GM12878 (cell line): ENCODE measurements at regions not wholly inside any gene's neighbourhood (a gene's known extent, or its start where the extent isn't known, plus 50 kb on each side); places are given as distances from the start of the nearest gene placed in this dataset.

Experiments
- ATAC-seq: fragments of 200-7000 bp; cut with Tn5 transposase; 3 replicates; pipeline ENCODE4 v1.9.1; 2020; ENCODE audit warnings: mild to moderate bottlenecking, moderate library complexity
- BruUV-seq: library from RNA; stranded (reverse); fragments of 400-500 nt; replicated peaks from 2 replicates; lab custom pipeline; 2021; lab: Mats Ljungman, UMichigan
- CTCF ChIA-PET: fragments of 300-600 bp; sonication (Branson Sonifier 250); formaldehyde crosslinking; extraction: SDS; loops from one replicate; lab custom pipeline; 2021; ENCODE audit warnings: inconsistent platforms; lab: Yijun Ruan, JAX
- POLR2A ChIA-PET: fragments of 350-600 bp; formaldehyde crosslinking; extraction: SDS; loops from one replicate; lab custom pipeline; 2021; ENCODE audit warnings: inconsistent platforms; lab: Charles Lee
- RAD21 ChIA-PET: fragments of 300-600 bp; sonication (Branson Sonifier 250); formaldehyde crosslinking; loops from one replicate; lab custom pipeline; 2023; ENCODE audit warnings: antibody characterized with exemption; ENCODE audit not compliant: unreplicated experiment; lab: Charles Lee
- SMC1A ChIA-PET: fragments of 300-600 bp; sonication (Branson Sonifier 250); formaldehyde crosslinking; loops from one replicate; lab custom pipeline; 2023; ENCODE audit not compliant: unreplicated experiment, uncharacterized antibody; lab: Charles Lee
- DNase-seq: peaks from one replicate; pipeline ENCODE4 v3.0.0-alpha.2; 2011; ENCODE audit warnings: low read depth, low spot score
- FAIRE-seq: peaks from 3 replicates; lab custom pipeline; 2011; peaks lifted over from hg19 to GRCh38; lab: Jason Lieb, UNC
- H2AFZ ChIP-seq: 2 replicates; pipeline ENCODE4 v1.6.0; 2011; ENCODE audit warnings: low read depth, low read length, control low read depth; ENCODE audit not compliant: control insufficient read depth
- H3K27ac ChIP-seq: 2 replicates; pipeline ENCODE4 v1.5.1; 2011; ENCODE audit warnings: control low read depth; ENCODE audit not compliant: control insufficient read depth, insufficient read depth
- H3K27me3 ChIP-seq, 2 experiments: replicated peaks in 1 of 2; 2 replicates each; pipeline versions ENCODE4 v1.6.0 to v1.6.1; 2011; ENCODE audit warnings: low read length in 1 of 2; ENCODE audit not compliant: control insufficient read depth in 2 of 2, insufficient read depth in 2 of 2
- H3K36me3 ChIP-seq, 2 experiments: 2 replicates each; pipeline ENCODE4 v1.5.1; 2011; ENCODE audit warnings: low read length in 1 of 2; ENCODE audit not compliant: control insufficient read depth in 2 of 2, insufficient read depth in 2 of 2
- H3K4me1 ChIP-seq: 2 replicates; pipeline ENCODE4 v1.6.1; 2011; ENCODE audit warnings: mild to moderate bottlenecking, low read length, moderate library complexity, mixed read lengths; ENCODE audit not compliant: control insufficient read depth, insufficient read depth
- H3K4me2 ChIP-seq: 2 replicates; pipeline ENCODE4 v1.6.0; 2011; ENCODE audit warnings: control low read depth; ENCODE audit not compliant: control insufficient read depth, insufficient read depth
- H3K4me3 ChIP-seq: fragments of 200-600 bp; sonication (generic); 2 replicates; pipeline ENCODE4 v1.5.1; 2016
- H3K79me2 ChIP-seq: 2 replicates; pipeline ENCODE4 v1.6.0; 2011; ENCODE audit warnings: low read length; ENCODE audit not compliant: control insufficient read depth, insufficient read depth
- H3K9ac ChIP-seq: 2 replicates; pipeline ENCODE4 v1.8.0; 2011; ENCODE audit warnings: low read length, control low read depth, mixed read lengths; ENCODE audit not compliant: control insufficient read depth, insufficient read depth
- H3K9me3 ChIP-seq: replicated peaks from 3 replicates; pipeline ENCODE4 v1.5.1; 2011; ENCODE audit warnings: mild to moderate bottlenecking, low read length; ENCODE audit not compliant: control insufficient read depth, insufficient read depth
- H4K20me1 ChIP-seq: 2 replicates; pipeline ENCODE4 v1.6.0; 2011; ENCODE audit not compliant: control insufficient read depth, insufficient read depth
- ASH2L ChIP-seq: fragments of 300-600, 200-600 bp; sonication (generic); IDR thresholded peaks from 2 replicates; pipeline ENCODE4 v1.6.1; 2017; ENCODE audit warnings: low read depth, mild to moderate bottlenecking, borderline replicate concordance
- CBX5 ChIP-seq: sonication (generic); IDR thresholded peaks from 2 replicates; pipeline ENCODE4 v1.6.1; 2016; ENCODE audit warnings: low read depth, moderate library complexity, mild to moderate bottlenecking, inconsistent platforms
- EED ChIP-seq: sonication (generic); IDR thresholded peaks from 2 replicates; pipeline ENCODE4 v1.6.1; 2016; ENCODE audit warnings: antibody characterized with exemption, low read depth
- EP300 ChIP-seq, 2 experiments: fragments of 150-350 bp in 1 of 2; IDR thresholded peaks; 2 replicates each; pipeline ENCODE4 v1.6.1; 2011 to 2012; ENCODE audit warnings: low read depth in 2 of 2, low read length in 2 of 2, borderline replicate concordance in 1 of 2, improper control_type of control experiment in 1 of 2, inconsistent platforms in 1 of 2; ENCODE audit not compliant: control insufficient read depth in 1 of 2
- MXI1 ChIP-seq: fragments of 150-350 bp; IDR thresholded peaks from 2 replicates; pipeline ENCODE4 v1.6.1; 2011; ENCODE audit warnings: low read depth, mild to moderate bottlenecking, inconsistent platforms, low read length, improper control_type of control experiment
- MYB ChIP-seq: fragments of 150-350 bp; IDR thresholded peaks from 2 replicates; pipeline ENCODE4 v1.6.1; 2014; ENCODE audit warnings: mild to moderate bottlenecking, low read depth, low read length, borderline replicate concordance
- NR2C2 ChIP-seq: IDR thresholded peaks from 2 replicates; pipeline ENCODE4 v1.6.1; 2011; ENCODE audit warnings: borderline replicate concordance, low read depth; ENCODE audit not compliant: control insufficient read depth, insufficient read length
- NR2F1 ChIP-seq: fragments of 450-650 bp; conservative IDR thresholded peaks from 2 replicates; pipeline ENCODE4 v1.6.1; 2017; ENCODE audit warnings: mild to moderate bottlenecking
- PML ChIP-seq: IDR thresholded peaks from 2 replicates; pipeline ENCODE4 v1.6.1; 2012; ENCODE audit warnings: low read length, inconsistent platforms
- SMC3 ChIP-seq: IDR thresholded peaks from 2 replicates; pipeline ENCODE4 v1.6.1; 2011; ENCODE audit warnings: low read length, improper control_type of control experiment, borderline replicate concordance
- SUPT20H ChIP-seq: IDR thresholded peaks from 2 replicates; pipeline ENCODE4 v1.6.1; 2011; ENCODE audit warnings: low read depth, mild to moderate bottlenecking, low read length, moderate library complexity, borderline replicate concordance; ENCODE audit not compliant: control insufficient read depth
- WRNIP1 ChIP-seq: IDR thresholded peaks from 2 replicates; pipeline ENCODE4 v1.6.1; 2011; ENCODE audit warnings: low read depth, low read length, improper control_type of control experiment, borderline replicate concordance
- ZNF274 ChIP-seq: IDR thresholded peaks from one replicate; pipeline ENCODE4 v1.8.0; 2011; ENCODE audit not compliant: insufficient read length, insufficient read depth
- ZZZ3 ChIP-seq: IDR thresholded peaks from 2 replicates; pipeline ENCODE4 v1.6.1; 2011; ENCODE audit warnings: low read depth; ENCODE audit not compliant: control insufficient read depth, insufficient read length
- WGBS: methylation state at CpG from one replicate; pipeline ENCODE4 v1.1.6; 2016; ENCODE audit warnings: low lambda C conversion rate; ENCODE audit not compliant: insufficient replicate concordance, insufficient coverage; ENCODE audit errors: missing lambda C conversion rate; 5-methylcytosine and 5-hydroxymethylcytosine counted together
- in situ Hi-C: fragments of 300-500 bp; cut with MboI; formaldehyde crosslinking; loops from 9 replicates; pipeline ENCODE4 v1.14.3; 2018; ENCODE audit warnings: mixed read lengths
- intact Hi-C: fragments of 100-400 bp; cut with micrococcal nuclease; formaldehyde crosslinking; loops from one replicate; pipeline ENCODE4 v1.14.2; 2022; ENCODE audit not compliant: unreplicated experiment
- TF ChIP-seq, protein P1 (sequence below): fragments of 150-350 bp; IDR thresholded peaks from 2 replicates; pipeline ENCODE4 v1.6.1; 2014; ENCODE audit warnings: mild to moderate bottlenecking, low read depth, low read length
- TF ChIP-seq, protein P2 (sequence below): fragments of 450-650 bp; IDR thresholded peaks from 2 replicates; pipeline ENCODE4 v1.6.1; 2016; ENCODE audit warnings: mild to moderate bottlenecking
- TF ChIP-seq, protein P3 (sequence below): fragments of 450-650 bp; IDR thresholded peaks from 2 replicates; pipeline ENCODE4 v1.6.1; 2014; ENCODE audit warnings: mild to moderate bottlenecking

DNA sequence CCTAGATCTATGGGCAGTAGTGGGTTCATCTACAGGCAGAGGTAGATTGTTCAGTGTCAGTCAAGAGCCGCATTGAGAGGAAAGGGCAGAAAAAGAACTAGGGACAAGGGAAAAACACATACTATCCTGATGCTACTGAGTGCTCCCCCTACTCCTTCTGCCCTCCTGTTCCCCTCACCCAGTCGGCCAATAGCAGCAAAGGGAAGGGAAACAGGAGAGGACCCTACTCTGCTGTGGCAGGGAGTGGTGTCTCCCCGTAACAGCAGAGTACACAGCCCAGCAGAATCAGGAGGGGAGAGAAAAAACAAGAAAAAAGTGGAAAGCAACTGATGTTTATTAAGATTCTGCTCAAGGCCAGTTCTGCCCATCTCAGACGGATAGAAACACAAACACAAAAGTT, 136.1 kb upstream of the CCDC150 start:
- intact Hi-C loops, result no loop called here
- ChIA-PET SMC1A (no interaction called here), CTCF (no interaction called here), RAD21 (no interaction called here), POLR2A (no interaction called here)
- no peaks in the 10 kb centered on the region for H3K27me3 ChIP-seq
- H3K4me2 ChIP-seq, result no peak overlapping the region
- H3K36me3 ChIP-seq, result no peaks in the 10 kb centered on the region
- H3K4me3 ChIP-seq, result no peak overlapping the region
- WGBS, result 62% methylated on average over 4 of the region's 4 CpGs
- H3K79me2 ChIP-seq, result no peaks in the 10 kb centered on the region
- ATAC-seq (no peak), DNase-seq (no peak), FAIRE-seq (no peak)
- TF ChIP-seq SUPT20H (no peak), EED (no peak), SMC3 (no peak), MYB (no peak), ASH2L (no peak), EP300 (IDR thresholded peaks at IDR 0.05; ENCODE audit: borderline replicate concordance in 1 of 2, control insufficient read depth in 1 of 2, low read depth in 2 of 2, low read length in 2 of 2) (no peak), NR2C2 (no peak), CBX5 (no peak), MXI1 (no peak), WRNIP1 (no peak), PML (no peak), ZNF274 (no peak), ZZZ3 (no peak), NR2F1 (no peak)
- TF ChIP-seq, protein P1, sequence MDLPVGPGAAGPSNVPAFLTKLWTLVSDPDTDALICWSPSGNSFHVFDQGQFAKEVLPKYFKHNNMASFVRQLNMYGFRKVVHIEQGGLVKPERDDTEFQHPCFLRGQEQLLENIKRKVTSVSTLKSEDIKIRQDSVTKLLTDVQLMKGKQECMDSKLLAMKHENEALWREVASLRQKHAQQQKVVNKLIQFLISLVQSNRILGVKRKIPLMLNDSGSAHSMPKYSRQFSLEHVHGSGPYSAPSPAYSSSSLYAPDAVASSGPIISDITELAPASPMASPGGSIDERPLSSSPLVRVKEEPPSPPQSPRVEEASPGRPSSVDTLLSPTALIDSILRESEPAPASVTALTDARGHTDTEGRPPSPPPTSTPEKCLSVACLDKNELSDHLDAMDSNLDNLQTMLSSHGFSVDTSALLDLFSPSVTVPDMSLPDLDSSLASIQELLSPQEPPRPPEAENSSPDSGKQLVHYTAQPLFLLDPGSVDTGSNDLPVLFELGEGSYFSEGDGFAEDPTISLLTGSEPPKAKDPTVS, result no peak
- TF ChIP-seq, protein P2, sequence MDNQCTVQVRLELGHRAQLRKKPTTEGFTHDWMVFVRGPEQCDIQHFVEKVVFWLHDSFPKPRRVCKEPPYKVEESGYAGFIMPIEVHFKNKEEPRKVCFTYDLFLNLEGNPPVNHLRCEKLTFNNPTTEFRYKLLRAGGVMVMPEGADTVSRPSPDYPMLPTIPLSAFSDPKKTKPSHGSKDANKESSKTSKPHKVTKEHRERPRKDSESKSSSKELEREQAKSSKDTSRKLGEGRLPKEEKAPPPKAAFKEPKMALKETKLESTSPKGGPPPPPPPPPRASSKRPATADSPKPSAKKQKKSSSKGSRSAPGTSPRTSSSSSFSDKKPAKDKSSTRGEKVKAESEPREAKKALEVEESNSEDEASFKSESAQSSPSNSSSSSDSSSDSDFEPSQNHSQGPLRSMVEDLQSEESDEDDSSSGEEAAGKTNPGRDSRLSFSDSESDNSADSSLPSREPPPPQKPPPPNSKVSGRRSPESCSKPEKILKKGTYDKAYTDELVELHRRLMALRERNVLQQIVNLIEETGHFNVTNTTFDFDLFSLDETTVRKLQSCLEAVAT, result no peak
- TF ChIP-seq, protein P3, sequence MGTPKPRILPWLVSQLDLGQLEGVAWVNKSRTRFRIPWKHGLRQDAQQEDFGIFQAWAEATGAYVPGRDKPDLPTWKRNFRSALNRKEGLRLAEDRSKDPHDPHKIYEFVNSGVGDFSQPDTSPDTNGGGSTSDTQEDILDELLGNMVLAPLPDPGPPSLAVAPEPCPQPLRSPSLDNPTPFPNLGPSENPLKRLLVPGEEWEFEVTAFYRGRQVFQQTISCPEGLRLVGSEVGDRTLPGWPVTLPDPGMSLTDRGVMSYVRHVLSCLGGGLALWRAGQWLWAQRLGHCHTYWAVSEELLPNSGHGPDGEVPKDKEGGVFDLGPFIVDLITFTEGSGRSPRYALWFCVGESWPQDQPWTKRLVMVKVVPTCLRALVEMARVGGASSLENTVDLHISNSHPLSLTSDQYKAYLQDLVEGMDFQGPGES, result no peak
- peaks cover 4% of the 10 kb centered on the region for H3K4me1 ChIP-seq
- no TSS peak for BruUV-seq
- no peak overlapping the region for H3K9ac ChIP-seq
- no peak overlapping the region for H2AFZ ChIP-seq
- peaks cover 6% of the 10 kb centered on the region; the same call in 2 of the 3 replicates for H3K9me3 ChIP-seq
- no peaks in the 10 kb centered on the region for H4K20me1 ChIP-seq
- no peak overlapping the region for H3K27ac ChIP-seq
- in situ Hi-C loops, result no loop called here
